ENCODE measurements at regions not wholly inside any gene's neighbourhood (a gene's known extent, or its start where the extent isn't known, plus 50 kb on each side); places are given as distances from the start of the nearest gene placed in this dataset.

- no peak for DNase-seq (ENCODE audit: low read depth)
- TF ChIP-seq, protein P1, sequence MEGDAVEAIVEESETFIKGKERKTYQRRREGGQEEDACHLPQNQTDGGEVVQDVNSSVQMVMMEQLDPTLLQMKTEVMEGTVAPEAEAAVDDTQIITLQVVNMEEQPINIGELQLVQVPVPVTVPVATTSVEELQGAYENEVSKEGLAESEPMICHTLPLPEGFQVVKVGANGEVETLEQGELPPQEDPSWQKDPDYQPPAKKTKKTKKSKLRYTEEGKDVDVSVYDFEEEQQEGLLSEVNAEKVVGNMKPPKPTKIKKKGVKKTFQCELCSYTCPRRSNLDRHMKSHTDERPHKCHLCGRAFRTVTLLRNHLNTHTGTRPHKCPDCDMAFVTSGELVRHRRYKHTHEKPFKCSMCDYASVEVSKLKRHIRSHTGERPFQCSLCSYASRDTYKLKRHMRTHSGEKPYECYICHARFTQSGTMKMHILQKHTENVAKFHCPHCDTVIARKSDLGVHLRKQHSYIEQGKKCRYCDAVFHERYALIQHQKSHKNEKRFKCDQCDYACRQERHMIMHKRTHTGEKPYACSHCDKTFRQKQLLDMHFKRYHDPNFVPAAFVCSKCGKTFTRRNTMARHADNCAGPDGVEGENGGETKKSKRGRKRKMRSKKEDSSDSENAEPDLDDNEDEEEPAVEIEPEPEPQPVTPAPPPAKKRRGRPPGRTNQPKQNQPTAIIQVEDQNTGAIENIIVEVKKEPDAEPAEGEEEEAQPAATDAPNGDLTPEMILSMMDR (IDR thresholded peaks at IDR 0.05; ENCODE audit: low read depth, low read length, missing control alignments): no peak
Measured at GRCh38 chr2:215737477-215737876, 275.9 kb downstream of the MREG start.

GRCh38 chr2:215736653-215737290 lies 276.6 kb downstream of the MREG start:
- no peak overlapping the region for H3K4me3 ChIP-seq (ENCODE audit: low read depth, low read length)

More at GRCh38 chr2:215737477-215737876, 275.9 kb downstream of the MREG start:
- H3K4me3 ChIP-seq (ENCODE audit: low read depth, low read length): no peak overlapping the region

GRCh38 chr2:215731108-215731658 lies 282.2 kb downstream of the MREG start:
- DNase-seq (ENCODE audit: low read depth): no peak
- no peak overlapping the region for H3K4me3 ChIP-seq (ENCODE audit: low read depth, low read length)
- TF ChIP-seq, protein P1 (IDR thresholded peaks at IDR 0.05; ENCODE audit: low read depth, low read length, missing control alignments): no peak

More at GRCh38 chr2:215736653-215737290, 276.6 kb downstream of the MREG start:
- DNase-seq (ENCODE audit: low read depth): no peak
- TF ChIP-seq, protein P1 (IDR thresholded peaks at IDR 0.05; ENCODE audit: low read depth, low read length, missing control alignments): peak; percentile 20

- DNase-seq (ENCODE audit: low read depth): no peak
- H3K4me3 ChIP-seq (ENCODE audit: low read depth, low read length): no peak overlapping the region
- TF ChIP-seq, protein P1 (IDR thresholded peaks at IDR 0.05; ENCODE audit: low read depth, low read length, missing control alignments): no peak
Measured at GRCh38 chr2:215729985-215730620, 283.2 kb downstream of the MREG start.

- peak; percentile 8 for DNase-seq (ENCODE audit: low read depth)
- TF ChIP-seq, protein P1 (IDR thresholded peaks at IDR 0.05; ENCODE audit: low read depth, low read length, missing control alignments): no peak
- no peak overlapping the region for H3K4me3 ChIP-seq (ENCODE audit: low read depth, low read length)
Measured at GRCh38 chr2:215728504-215729065, 284.8 kb downstream of the MREG start.

- TF ChIP-seq, protein P1 (IDR thresholded peaks at IDR 0.05; ENCODE audit: low read depth, low read length, missing control alignments): no peak
- DNase-seq (ENCODE audit: low read depth): no peak
- H3K4me3 ChIP-seq (ENCODE audit: low read depth, low read length): no peak overlapping the region
Measured at GRCh38 chr2:215727507-215728503, 285.5 kb downstream of the MREG start.

Data from GM12864 (cell line).